ENCODE measurements at regions not wholly inside any gene's neighbourhood (a gene's known extent, or its start where the extent isn't known, plus 50 kb on each side); places are given as distances from the start of the nearest gene placed in this dataset.

GRCh38 chr10:36362257-36362656, 720.2 kb upstream of the FZD8 start:
- DNase-seq: no peak

GRCh38 chr10:36358736-36359135, 716.6 kb upstream of the FZD8 start:
- DNase-seq: no peak

- no peak for DNase-seq
These were observed 712.5 kb upstream of the FZD8 start for GRCh38 chr10:36354633-36355032.

- no peak for DNase-seq
These were observed 709.1 kb upstream of the FZD8 start for GRCh38 chr10:36351159-36351558.

- DNase-seq: peak; percentile 83
These were observed 707.5 kb upstream of the FZD8 start for GRCh38 chr10:36349445-36350078.

DNA sequence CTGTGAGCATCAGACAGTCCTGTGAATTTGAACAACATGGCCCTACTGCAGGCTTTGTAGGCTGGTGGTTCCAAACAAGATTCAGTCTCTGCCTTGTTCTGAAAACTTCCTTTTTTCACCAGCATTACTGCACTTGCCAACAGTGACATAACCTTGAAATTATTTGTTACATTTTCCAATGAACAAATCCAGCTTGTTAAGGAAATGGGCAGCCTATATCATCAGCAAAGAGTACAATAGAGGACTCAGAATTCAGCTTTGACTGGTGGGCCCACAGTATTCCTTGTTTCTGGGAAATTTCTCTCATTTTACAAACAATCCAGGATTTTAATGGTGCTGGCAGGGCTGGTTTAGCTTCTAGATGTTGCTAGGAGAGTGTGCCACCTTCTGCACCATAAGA, 703.7 kb upstream of the FZD8 start:
- DNase-seq: no peak

GRCh38 chr10:36345175-36345533, 703.1 kb upstream of the FZD8 start:
- DNase-seq: no peak

- DNase-seq: peak; percentile 29
These were observed 702.4 kb upstream of the FZD8 start for GRCh38 chr10:36344240-36345174.

- DNase-seq: no peak
These were observed 700.7 kb upstream of the FZD8 start for GRCh38 chr10:36342781-36343180.

DNA sequence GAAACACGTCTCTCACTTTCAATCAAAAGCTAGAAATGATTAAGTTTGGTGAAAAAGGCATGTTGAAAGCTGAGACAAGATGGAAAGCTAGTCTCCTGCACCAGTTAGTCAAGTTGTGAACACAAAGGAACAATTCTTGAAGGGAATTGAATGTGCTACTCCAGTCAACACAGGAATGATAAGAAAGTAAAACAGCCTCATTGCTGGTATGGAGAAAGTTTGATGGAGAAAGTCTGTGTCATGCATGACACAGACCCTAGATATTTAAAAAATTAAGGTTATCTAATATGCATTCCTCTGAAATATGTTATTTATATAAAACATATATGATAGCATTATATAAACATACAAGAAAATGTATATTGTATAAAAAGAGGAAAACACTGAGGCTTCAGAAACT, 699.4 kb upstream of the FZD8 start:
- peak; percentile 53 for DNase-seq

DNA sequence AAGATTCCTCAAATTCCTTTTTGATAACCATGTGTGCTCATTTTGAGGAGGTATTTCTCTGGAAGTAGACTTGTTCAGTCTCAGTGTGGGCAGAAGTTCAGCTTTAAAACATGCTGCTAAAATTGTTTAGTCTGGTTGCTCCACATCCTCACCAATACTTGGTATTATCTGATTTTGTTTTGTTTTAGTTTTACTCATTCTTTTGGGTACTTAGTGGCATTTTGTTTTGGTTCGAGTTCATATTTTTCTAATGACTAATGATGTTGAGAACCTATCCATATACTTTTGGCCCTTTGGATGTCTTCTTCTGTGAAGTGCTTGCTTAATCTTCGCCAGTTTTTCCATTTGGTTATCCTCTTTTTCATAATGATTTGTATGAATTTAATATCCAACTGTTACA, 694.2 kb upstream of the FZD8 start:
- DNase-seq: peak; percentile 48

GRCh38 chr10:36333446-36333845, 691.4 kb upstream of the FZD8 start:
- DNase-seq: no peak

DNA sequence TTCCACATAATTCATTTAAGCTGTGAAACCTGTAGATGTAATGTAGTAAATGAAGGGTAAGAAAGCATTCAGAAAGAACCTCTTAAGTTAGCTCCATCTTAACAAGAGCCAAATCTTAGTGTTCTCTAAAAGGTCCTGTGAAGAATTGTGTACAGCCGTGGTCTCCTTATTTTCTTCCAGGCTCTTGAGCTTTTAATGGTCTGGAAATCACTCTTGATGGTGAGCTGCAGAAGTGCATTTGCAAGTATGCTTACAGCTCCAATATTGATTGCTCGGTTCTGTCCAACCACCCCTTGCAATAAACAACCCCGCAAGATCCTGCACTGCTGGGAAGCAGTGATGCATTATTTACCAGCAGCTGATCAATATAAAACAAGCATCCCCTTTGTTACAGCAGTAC, 690.8 kb upstream of the FZD8 start:
- no peak for DNase-seq

- DNase-seq: no peak
These were observed 689.0 kb upstream of the FZD8 start for GRCh38 chr10:36331121-36331520.

- no peak for DNase-seq
These were observed 683.7 kb upstream of the FZD8 start for GRCh38 chr10:36325815-36326214.

GRCh38 chr10:36324831-36325230, 682.7 kb upstream of the FZD8 start:
- no peak for DNase-seq

DNA sequence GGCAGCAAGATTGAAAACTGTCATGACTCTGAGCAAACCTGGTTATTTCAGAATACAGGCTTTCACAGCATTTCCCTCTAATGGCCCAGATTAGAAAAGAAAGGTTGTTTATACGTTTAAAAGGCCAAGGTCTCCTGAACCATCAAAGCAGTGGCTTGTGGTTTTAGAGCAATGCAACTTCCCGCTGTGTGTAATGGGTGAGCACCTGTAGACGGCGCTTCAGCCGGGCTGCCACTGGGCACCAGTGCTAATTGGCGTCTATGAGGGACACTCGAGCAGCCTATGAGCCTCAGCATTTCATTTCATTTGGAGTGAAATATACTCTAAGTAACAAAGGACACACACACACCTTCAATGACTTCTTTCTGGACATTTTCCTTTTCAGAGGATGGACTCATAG, 671.0 kb upstream of the FZD8 start:
- DNase-seq: no peak

DNA sequence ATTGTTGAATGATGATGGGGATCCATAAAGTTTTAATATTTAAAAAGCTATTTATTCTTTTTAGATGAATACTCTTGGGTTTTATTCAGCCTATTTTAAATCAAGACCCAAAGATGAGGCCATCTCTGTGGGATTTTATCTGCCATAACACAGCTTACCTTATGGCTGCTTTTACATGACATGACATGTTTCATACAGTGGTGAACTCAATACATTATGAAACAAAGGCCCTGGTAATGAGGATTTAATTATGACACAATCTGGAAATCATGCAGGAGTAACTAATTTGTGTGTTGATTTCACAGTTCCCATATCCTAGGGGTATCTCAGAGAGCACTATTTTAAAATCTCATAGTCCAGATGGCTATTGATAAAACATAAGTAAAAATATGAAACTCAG, 661.8 kb upstream of the FZD8 start:
- no peak for DNase-seq

- no peak for DNase-seq
These were observed 660.0 kb upstream of the FZD8 start for GRCh38 chr10:36302086-36302485.

DNA sequence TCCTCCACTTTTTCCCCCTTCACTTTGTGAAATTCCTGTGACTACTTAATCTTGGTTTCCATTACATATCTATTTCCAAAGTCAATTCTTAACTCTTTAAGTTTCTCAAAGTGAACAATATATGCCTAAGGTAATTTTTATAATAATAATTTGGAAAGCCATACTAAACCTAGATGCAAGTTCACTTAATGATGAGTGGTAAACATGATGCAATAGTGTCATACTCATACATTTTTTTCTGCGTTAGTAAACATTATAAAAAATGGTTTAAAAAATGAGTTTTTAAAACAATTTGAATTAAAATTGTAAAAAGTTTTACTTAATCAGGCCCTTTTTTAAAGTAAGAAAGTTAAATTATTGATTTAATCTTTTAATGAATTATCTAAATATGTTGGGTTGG, 659.4 kb upstream of the FZD8 start:
- DNase-seq: no peak

GRCh38 chr10:36301139-36301538, 659.0 kb upstream of the FZD8 start:
- DNase-seq: no peak

DNA sequence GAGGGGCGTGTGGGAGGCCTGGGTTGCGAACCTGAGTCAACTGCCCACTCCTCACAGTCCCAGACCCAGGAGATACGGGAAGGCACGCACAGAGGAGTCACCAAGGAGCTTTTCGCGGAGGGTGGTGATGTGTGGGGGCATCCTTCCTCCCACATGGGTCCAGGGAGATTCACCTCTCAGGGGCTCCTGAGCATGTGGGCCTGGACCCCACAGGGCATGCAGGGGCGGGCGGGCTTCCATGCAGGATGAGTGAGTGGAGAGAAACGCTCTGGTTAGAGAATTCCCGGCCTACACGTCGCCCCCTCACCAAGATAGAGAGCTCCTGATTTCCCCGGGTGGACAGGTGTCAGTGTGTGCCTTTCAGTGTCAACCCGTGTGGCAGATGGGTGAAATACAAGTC, 641.7 kb upstream of the FZD8 start:
- DNase-seq: no peak

GRCh38 chr10:36281831-36282331, 639.8 kb upstream of the FZD8 start:
- no peak for DNase-seq

GRCh38 chr10:36280890-36281499, 638.9 kb upstream of the FZD8 start:
- no peak for DNase-seq

Measured in fibroblast of skin of back (primary cell).